Stomach (tissue), 8 donors: ENCODE measurements at regions not wholly inside any gene's neighbourhood (a gene's known extent, or its start where the extent isn't known, plus 50 kb on each side); places are given as distances from the start of the nearest gene placed in this dataset.

Source experiments
- DNase-seq, 2 donors: peaks; one replicate each; pipeline versions ENCODE4 v3.0.0 to v3.0.0-alpha.2; 2013 to 2019
- H3K27ac ChIP-seq, 5 donors: fragments of 200-600 bp in 4 of 5; sonication (generic) in 4 of 5; one replicate each; pipeline ENCODE4 v1.5.1; 2013 to 2019; ENCODE audit warnings: mild to moderate bottlenecking in 1 of 5, moderate library complexity in 1 of 5
- H3K27me3 ChIP-seq, 3 donors: fragments of 200-600 bp; sonication (generic); one replicate each; pipeline ENCODE4 v1.5.1; 2017 to 2019; ENCODE audit warnings: mixed run types in 1 of 3
- H3K36me3 ChIP-seq, 4 donors: fragments of 200-600 bp; sonication (generic); 1 replicate in 3 of 4; 2 replicates in 1 of 4; pipeline ENCODE4 v1.5.1; 2016 to 2019
- H3K4me1 ChIP-seq, 4 donors: fragments of 200-600 bp; sonication (generic); one replicate each; pipeline ENCODE4 v1.5.1; 2016 to 2019
- H3K4me3 ChIP-seq, 4 donors: fragments of 200-600 bp; sonication (generic) in 3 of 4; one replicate each; pipeline ENCODE4 v1.5.1; 2016 to 2019; ENCODE audit warnings: mild to moderate bottlenecking in 1 of 4
- H3K9me3 ChIP-seq, 4 donors: fragments of 200-600 bp; sonication (generic); one replicate each; pipeline ENCODE4 v1.5.1; 2016 to 2019
- CTCF ChIP-seq, 7 experiments: fragments of 450-650 bp in 4 of 7; fragments of 200-600 bp in 3 of 7; sonication (generic) in 3 of 7; IDR thresholded peaks; one replicate each; pipeline ENCODE4 v1.5.1; 2016 to 2019; ENCODE audit warnings: antibody characterized with exemption in 7 of 7, control low read depth in 2 of 7, mild to moderate bottlenecking in 1 of 7
- EP300 ChIP-seq: sonication (generic); formaldehyde crosslinking; IDR thresholded peaks from one replicate; pipeline ENCODE4 v1.6.1; 2017; ENCODE audit warnings: antibody characterized with exemption
- POLR2A ChIP-seq, 4 donors: fragments of 450-650 bp; IDR thresholded peaks; one replicate each; pipeline ENCODE4 v1.6.1; 2016; ENCODE audit warnings: antibody characterized with exemption in 4 of 4, control low read depth in 2 of 4, mild to moderate bottlenecking in 1 of 4, moderate library complexity in 1 of 4
- POLR2AphosphoS5 ChIP-seq, 3 donors: sonication (generic); formaldehyde crosslinking; IDR thresholded peaks; one replicate each; pipeline ENCODE4 v1.6.1; 2016; ENCODE audit warnings: antibody characterized with exemption in 3 of 3
- WGBS, 5 donors: extraction: QIAGEN DNeasy Blood & Tissue Kit in 3 of 5; methylation state at CpG; one replicate each; pipeline versions ENCODE4 v1.1.5 to v1.1.7; 2013 to 2018; 5-methylcytosine and 5-hydroxymethylcytosine counted together
- intact Hi-C: fragments of 100-400 bp; cut with DNase I; formaldehyde crosslinking; loops from one replicate; pipeline ENCODE4 v1.15.1; 2023; ENCODE audit warnings: low total_unique reads
- donor health status: healthy with polysubstance abuse.
- donor health status: Bipolar disorder and iron deficiency.
- donor health status: healthy.

GRCh38 chr20:2208897-2209296, 86.9 kb upstream of the TGM3 start:
- no peak for DNase-seq
- Histone ChIP-seq H3K36me3 (no peaks in the 10 kb centered on the region), H3K27ac (no peak overlapping the region), H3K27me3 (peaks cover 0 to 41% (median 18%) of the 10 kb centered on the region in 3 donors), H3K4me1 (peaks cover 9 to 14% (median 13%) of the 10 kb centered on the region in 4 donors), H3K4me3 (no peak overlapping the region), H3K9me3 (no peaks in the 10 kb centered on the region)
- intact Hi-C loops = loop anchor here (10.0 kb wide), 1 partner anchor 246 kb away; no protein-coding TSS in a partner anchor
- TF ChIP-seq POLR2A (IDR thresholded peaks at IDR 0.05) = no peak
- TF ChIP-seq EP300 = no peak
- WGBS, 5 donors = 76 to 89% (median 78%) methylated on average over 3 of the region's 3 CpGs

- peak in 1 of 2 donors; percentile 48 for DNase-seq
- Histone ChIP-seq H3K4me1 (peaks cover 9 to 14% (median 13%) of the 10 kb centered on the region in 4 donors), H3K27ac (no peak overlapping the region), H3K36me3 (no peaks in the 10 kb centered on the region), H3K27me3 (peaks cover 0 to 36% (median 18%) of the 10 kb centered on the region in 3 donors), H3K9me3 (no peaks in the 10 kb centered on the region), H3K4me3 (no peak overlapping the region)
- TF ChIP-seq POLR2A (IDR thresholded peaks at IDR 0.05) (no peak), CTCF (IDR thresholded peaks at IDR 0.05) (no peak), POLR2AphosphoS5 (IDR thresholded peaks at IDR 0.05) (no peak), EP300 (no peak)
- 69 to 80% (median 71%) methylated on average over 5 of the region's 5 CpGs for WGBS, 5 donors
- intact Hi-C loops = no loop called here
Measured at GRCh38 chr20:2210646-2211552, 84.9 kb upstream of the TGM3 start.

GRCh38 chr20:2212456-2213015, 83.3 kb upstream of the TGM3 start:
- Histone ChIP-seq H3K4me3 (no peak overlapping the region), H3K27me3 (peaks cover 0 to 24% (median 9%) of the 10 kb centered on the region in 3 donors), H3K27ac (no peak overlapping the region), H3K36me3 (no peaks in the 10 kb centered on the region), H3K9me3 (no peaks in the 10 kb centered on the region), H3K4me1 (peaks cover 0 to 5% (median 4%) of the 10 kb centered on the region in 4 donors)
- WGBS, 5 donors = 59 to 75% (median 65%) methylated on average over 6 of the region's 6 CpGs
- intact Hi-C loops = no loop called here
- TF ChIP-seq EP300 = no peak
- TF ChIP-seq POLR2AphosphoS5 (IDR thresholded peaks at IDR 0.05) = no peak
- TF ChIP-seq CTCF (IDR thresholded peaks at IDR 0.05) = no peak
- TF ChIP-seq POLR2A (IDR thresholded peaks at IDR 0.05) = no peak
- DNase-seq = no peak

- H3K36me3 ChIP-seq = no peaks in the 10 kb centered on the region
- H3K9me3 ChIP-seq = no peaks in the 10 kb centered on the region
- no peak for TF ChIP-seq POLR2A (IDR thresholded peaks at IDR 0.05)
- TF ChIP-seq CTCF (IDR thresholded peaks at IDR 0.05) = no peak
- no peak for TF ChIP-seq EP300
- no peak for TF ChIP-seq POLR2AphosphoS5 (IDR thresholded peaks at IDR 0.05)
- H3K4me1 ChIP-seq = no peaks in the 10 kb centered on the region
- H3K27me3 ChIP-seq = peaks cover 0 to 19% (median 5%) of the 10 kb centered on the region in 3 donors
- intact Hi-C loops = no loop called here
- no peak overlapping the region for H3K27ac ChIP-seq
- no peak for DNase-seq
- H3K4me3 ChIP-seq = no peak overlapping the region
- 58 to 76% (median 73%) methylated on average over 5 of the region's 5 CpGs for WGBS, 5 donors
Measured at GRCh38 chr20:2213401-2213800, 82.4 kb upstream of the TGM3 start.
